Gastrocnemius medialis (tissue), 4 donors: ENCODE measurements at regions not wholly inside any gene's neighbourhood (a gene's known extent, or its start where the extent isn't known, plus 50 kb on each side); places are given as distances from the start of the nearest gene placed in this dataset.

Experiments
- ATAC-seq, 2 donors: fragments of 150-250 bp; one replicate each; pipeline ENCODE4 v1.9.1; 2016
- DNase-seq, 2 donors: peaks; one replicate each; pipeline ENCODE4 v3.0.0-alpha.2; 2019
- H3K27ac ChIP-seq, 4 donors: fragments of 200-600 bp; sonication (generic); 1 replicate in 1 of 4; 2 replicates in 3 of 4; pipeline ENCODE4 v1.5.1; 2016 to 2018; ENCODE audit warnings: mild to moderate bottlenecking in 2 of 4, moderate library complexity in 1 of 4
- H3K27me3 ChIP-seq, 3 donors: fragments of 200-600 bp; sonication (generic) in 2 of 3; 1 replicate in 1 of 3; 2 replicates in 2 of 3; pipeline versions ENCODE4 v1.5.1 to v1.6.0; 2016 to 2019; ENCODE audit warnings: mild to moderate bottlenecking in 1 of 3, moderate library complexity in 1 of 3
- H3K36me3 ChIP-seq, 2 donors: fragments of 200-600 bp; sonication (generic) in 1 of 2; one replicate each; pipeline ENCODE4 v1.5.1; 2017 to 2018
- H3K4me1 ChIP-seq, 2 donors: fragments of 200-600 bp; sonication (generic) in 1 of 2; one replicate each; pipeline ENCODE4 v1.5.1; 2016 to 2017; ENCODE audit warnings: mild to moderate bottlenecking in 2 of 2
- H3K4me3 ChIP-seq, 4 donors: fragments of 200-600 bp; sonication (generic) in 3 of 4; 1 replicate in 1 of 4; 2 replicates in 3 of 4; pipeline ENCODE4 v1.5.1; 2016 to 2019; ENCODE audit warnings: mild to moderate bottlenecking in 2 of 4
- H3K9me3 ChIP-seq, 3 donors: fragments of 200-600 bp; sonication (generic) in 2 of 3; 1 replicate in 1 of 3; 2 replicates in 2 of 3; pipeline ENCODE4 v1.5.1; 2016 to 2019
- POLR2A ChIP-seq, 2 donors: fragments of 450-650 bp; IDR thresholded peaks; one replicate each; pipeline ENCODE4 v1.6.1; 2017; ENCODE audit warnings: antibody characterized with exemption in 2 of 2, mild to moderate bottlenecking in 2 of 2, moderate library complexity in 2 of 2
- in situ Hi-C, 4 donors: fragments of 200-750 bp; cut with MboI; loops; one replicate each; pipeline versions ENCODE4 v1.15.0 to v1.8.0; 2017; ENCODE audit warnings: low sequenced_read_pairs in 4 of 4
- intact Hi-C: fragments of 100-400 bp; cut with DNase I; formaldehyde crosslinking; loops from one replicate; pipeline ENCODE4 v1.15.1; 2023; ENCODE audit warnings: low total_unique reads
- TF ChIP-seq, protein P1 (sequence below), 5 experiments: fragments of 450-650 bp in 3 of 5; fragments of 200-600 bp in 2 of 5; sonication (generic) in 2 of 5; IDR thresholded peaks in 4 of 5; conservative IDR thresholded peaks in 1 of 5; 1 replicate in 4 of 5; 2 replicates in 1 of 5; pipeline ENCODE4 v1.5.1; 2016 to 2019; ENCODE audit warnings: antibody characterized with exemption in 5 of 5, mild to moderate bottlenecking in 3 of 5, moderate library complexity in 3 of 5

DNA sequence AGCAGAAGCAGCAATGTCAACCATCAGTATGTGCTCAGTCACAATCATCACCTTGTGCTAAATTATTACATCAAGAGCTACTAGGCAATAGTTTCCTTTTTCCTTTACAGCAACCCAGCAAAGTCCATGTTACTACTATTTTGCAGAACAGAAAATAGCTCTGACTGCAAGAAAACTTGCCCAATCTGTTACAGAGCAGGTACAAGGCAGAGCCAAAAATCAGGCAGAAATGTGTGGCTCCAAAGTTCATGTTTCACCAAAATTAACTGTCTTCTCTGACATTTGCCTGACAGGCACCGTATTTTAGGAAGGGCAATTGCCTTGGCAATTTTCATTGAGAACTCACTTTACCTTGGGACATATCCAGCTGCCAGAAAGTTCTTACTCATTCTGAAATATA lies 177.6 kb upstream of the TMTC4 start:
- Histone ChIP-seq H3K9me3 (no peaks in the 10 kb centered on the region), H3K27me3 (no peaks in the 10 kb centered on the region), H3K4me3 (no peak overlapping the region), H3K4me1 (no peaks in the 10 kb centered on the region), H3K36me3 (no peaks in the 10 kb centered on the region), H3K27ac (no peak overlapping the region)
- DNase-seq (no peak), ATAC-seq (no peak)
- in situ Hi-C loops (no loop called here), intact Hi-C loops (no loop called here)
- TF ChIP-seq, protein P1, sequence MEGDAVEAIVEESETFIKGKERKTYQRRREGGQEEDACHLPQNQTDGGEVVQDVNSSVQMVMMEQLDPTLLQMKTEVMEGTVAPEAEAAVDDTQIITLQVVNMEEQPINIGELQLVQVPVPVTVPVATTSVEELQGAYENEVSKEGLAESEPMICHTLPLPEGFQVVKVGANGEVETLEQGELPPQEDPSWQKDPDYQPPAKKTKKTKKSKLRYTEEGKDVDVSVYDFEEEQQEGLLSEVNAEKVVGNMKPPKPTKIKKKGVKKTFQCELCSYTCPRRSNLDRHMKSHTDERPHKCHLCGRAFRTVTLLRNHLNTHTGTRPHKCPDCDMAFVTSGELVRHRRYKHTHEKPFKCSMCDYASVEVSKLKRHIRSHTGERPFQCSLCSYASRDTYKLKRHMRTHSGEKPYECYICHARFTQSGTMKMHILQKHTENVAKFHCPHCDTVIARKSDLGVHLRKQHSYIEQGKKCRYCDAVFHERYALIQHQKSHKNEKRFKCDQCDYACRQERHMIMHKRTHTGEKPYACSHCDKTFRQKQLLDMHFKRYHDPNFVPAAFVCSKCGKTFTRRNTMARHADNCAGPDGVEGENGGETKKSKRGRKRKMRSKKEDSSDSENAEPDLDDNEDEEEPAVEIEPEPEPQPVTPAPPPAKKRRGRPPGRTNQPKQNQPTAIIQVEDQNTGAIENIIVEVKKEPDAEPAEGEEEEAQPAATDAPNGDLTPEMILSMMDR (IDR thresholded peaks at IDR 0.05 in 4 of 5, conservative IDR thresholded peaks at IDR 0.05 in 1 of 5) = no peak
- TF ChIP-seq POLR2A (IDR thresholded peaks at IDR 0.05) = no peak

DNA sequence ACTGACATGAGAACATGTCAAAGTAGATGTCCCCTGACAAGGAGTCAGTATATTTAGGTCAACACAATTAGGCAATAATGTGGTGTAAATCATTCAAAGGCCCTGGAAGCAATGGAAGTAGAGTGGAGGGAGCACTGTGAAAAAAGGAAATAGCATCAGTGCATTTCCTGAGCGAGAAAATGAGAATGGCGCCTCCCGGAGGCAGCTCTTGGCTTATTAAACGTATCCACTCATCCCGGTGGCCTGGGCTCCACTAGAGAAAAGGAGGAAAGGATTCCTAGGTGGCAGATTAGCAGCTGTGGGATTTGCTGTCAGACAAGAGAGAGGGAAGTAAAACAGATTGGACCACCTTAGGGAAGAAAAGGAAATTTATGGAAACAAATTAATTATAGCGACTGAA lies 173.7 kb upstream of the TMTC4 start:
- Histone ChIP-seq H3K27ac (no peak overlapping the region), H3K27me3 (no peaks in the 10 kb centered on the region), H3K4me1 (no peaks in the 10 kb centered on the region), H3K9me3 (no peaks in the 10 kb centered on the region), H3K4me3 (no peak overlapping the region), H3K36me3 (no peaks in the 10 kb centered on the region)
- TF ChIP-seq POLR2A (IDR thresholded peaks at IDR 0.05) = no peak
- TF ChIP-seq, protein P1 (IDR thresholded peaks at IDR 0.05 in 4 of 5, conservative IDR thresholded peaks at IDR 0.05 in 1 of 5) = no peak
- DNase-seq (no peak), ATAC-seq (no peak)
- in situ Hi-C loops = no loop called here
- intact Hi-C loops = no loop called here

DNA sequence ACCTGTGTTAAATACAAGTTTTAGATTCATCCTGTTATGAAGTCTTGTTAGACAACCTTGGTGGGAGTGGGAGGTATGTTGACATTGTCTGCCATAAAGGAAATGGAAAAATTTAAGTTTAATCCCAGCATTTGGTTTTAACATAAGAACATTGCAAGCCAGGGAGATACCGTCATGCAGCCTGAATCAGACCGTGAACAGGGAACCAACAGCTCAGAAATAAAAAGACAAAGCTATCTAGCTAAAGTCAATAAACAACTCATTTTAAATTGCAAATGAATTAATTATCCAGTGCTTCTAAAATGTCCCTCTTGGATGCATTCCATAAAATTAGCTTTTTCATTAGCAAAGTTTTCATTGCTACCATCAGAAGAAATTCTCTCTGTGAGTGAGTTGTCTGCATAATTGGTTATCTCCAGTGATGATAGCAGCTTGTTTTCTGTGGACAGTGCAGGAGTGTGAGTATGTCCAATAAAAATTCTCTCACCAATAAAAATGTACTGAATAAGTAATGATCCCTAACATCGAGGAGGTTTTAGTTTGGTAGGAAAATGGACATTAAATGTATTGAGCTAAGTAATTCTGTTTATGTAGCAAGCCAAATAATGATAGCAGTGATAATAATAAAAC lies 170.6 kb upstream of the TMTC4 start:
- no peak for ATAC-seq
- intact Hi-C loops = no loop called here

DNA sequence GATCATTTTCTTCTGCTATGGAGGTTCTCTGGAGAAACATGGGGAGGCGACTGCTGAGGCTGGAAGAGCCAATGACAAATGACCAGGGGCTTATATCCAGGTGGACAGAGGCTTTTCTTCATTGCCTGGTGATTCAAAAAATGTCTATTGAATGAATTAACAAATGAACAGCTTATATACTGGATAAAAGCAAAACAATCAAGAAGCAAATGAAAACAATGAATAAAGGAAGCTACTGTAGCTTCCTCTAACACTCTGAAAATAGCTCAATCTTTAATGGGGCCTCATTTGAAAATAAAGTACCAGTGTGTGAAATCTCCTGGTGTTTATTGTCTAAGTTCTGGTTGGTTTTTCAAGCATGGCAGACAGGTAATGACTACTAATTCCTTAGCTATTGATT lies 167.5 kb upstream of the TMTC4 start:
- H3K27me3 ChIP-seq = no peaks in the 10 kb centered on the region
- H3K36me3 ChIP-seq = no peaks in the 10 kb centered on the region
- H3K4me3 ChIP-seq = no peak overlapping the region
- in situ Hi-C loops = no loop called here
- no peak for ATAC-seq
- DNase-seq = no peak
- no peak overlapping the region for H3K27ac ChIP-seq
- intact Hi-C loops = no loop called here
- H3K4me1 ChIP-seq = no peaks in the 10 kb centered on the region
- no peaks in the 10 kb centered on the region for H3K9me3 ChIP-seq
- no peak for TF ChIP-seq POLR2A (IDR thresholded peaks at IDR 0.05)
- TF ChIP-seq, protein P1 (IDR thresholded peaks at IDR 0.05 in 4 of 5, conservative IDR thresholded peaks at IDR 0.05 in 1 of 5) = no peak

More for the DNA sequence above, 170.6 kb upstream of the TMTC4 start:
- Histone ChIP-seq H3K4me3 (no peak overlapping the region), H3K27ac (no peak overlapping the region), H3K27me3 (no peaks in the 10 kb centered on the region), H3K4me1 (no peaks in the 10 kb centered on the region), H3K36me3 (no peaks in the 10 kb centered on the region), H3K9me3 (no peaks in the 10 kb centered on the region)
- in situ Hi-C loops = no loop called here
- TF ChIP-seq, protein P1 (IDR thresholded peaks at IDR 0.05 in 4 of 5, conservative IDR thresholded peaks at IDR 0.05 in 1 of 5) = no peak
- no peak for TF ChIP-seq POLR2A (IDR thresholded peaks at IDR 0.05)
- DNase-seq = no peak

DNA sequence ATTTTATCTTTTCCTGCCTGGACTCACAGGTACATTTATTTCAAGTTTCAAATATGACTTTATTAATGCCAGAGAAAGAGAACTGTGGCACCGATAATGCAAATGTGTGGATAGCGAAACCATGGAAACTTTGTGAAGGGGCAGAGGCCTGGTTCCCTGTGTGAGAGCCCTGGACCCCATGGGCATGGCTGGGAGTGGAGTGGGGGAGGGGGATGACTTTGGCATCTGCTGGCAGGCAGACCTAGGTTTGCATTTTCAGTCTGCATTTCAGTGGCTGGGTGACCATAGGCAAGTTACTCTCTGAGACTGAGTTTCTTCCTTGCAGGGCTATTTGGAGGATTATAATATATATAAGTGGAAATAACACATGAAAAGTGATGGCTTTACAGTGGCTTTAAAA lies 163.8 kb upstream of the TMTC4 start:
- H3K27ac ChIP-seq = no peak overlapping the region
- TF ChIP-seq POLR2A (IDR thresholded peaks at IDR 0.05) = no peak
- TF ChIP-seq, protein P1 (IDR thresholded peaks at IDR 0.05 in 4 of 5, conservative IDR thresholded peaks at IDR 0.05 in 1 of 5) = no peak
- H3K4me3 ChIP-seq = no peak overlapping the region
- DNase-seq = no peak
- ATAC-seq = no peak
- intact Hi-C loops = no loop called here
- in situ Hi-C loops = no loop called here
- no peaks in the 10 kb centered on the region for H3K27me3 ChIP-seq
- H3K4me1 ChIP-seq = no peaks in the 10 kb centered on the region
- H3K36me3 ChIP-seq = no peaks in the 10 kb centered on the region
- no peaks in the 10 kb centered on the region for H3K9me3 ChIP-seq
